LNCaP clone FGC (cell line): ENCODE measurements at regions not wholly inside any gene's neighbourhood (a gene's known extent, or its start where the extent isn't known, plus 50 kb on each side); places are given as distances from the start of the nearest gene placed in this dataset.

Source experiments
- DNase-seq: peaks from one replicate; pipeline ENCODE4 v3.0.0-alpha.2; 2011; ENCODE audit warnings: low read depth
- H3K4me3 ChIP-seq: 2 replicates; pipeline ENCODE4 v1.5.1; 2011; ENCODE audit warnings: mild to moderate bottlenecking, low read depth, low read length, control low read depth
- CTCF ChIP-seq: IDR thresholded peaks from 2 replicates; pipeline ENCODE4 v1.5.1; 2012; ENCODE audit warnings: mild to moderate bottlenecking; ENCODE audit not compliant: control insufficient read depth, insufficient read depth; ENCODE audit errors: extremely low read depth

GRCh38 chr1:240672132-240672811, 60.3 kb upstream of the GREM2 start:
- TF ChIP-seq CTCF, result no peak

GRCh38 chr1:240667351-240667750, 55.4 kb upstream of the GREM2 start:
- no peak overlapping the region for H3K4me3 ChIP-seq
- TF ChIP-seq CTCF, result no peak
- DNase-seq, result no peak

More at GRCh38 chr1:240672132-240672811, 60.3 kb upstream of the GREM2 start:
- DNase-seq, result no peak
- no peak overlapping the region for H3K4me3 ChIP-seq

GRCh38 chr1:240666568-240667198, 54.7 kb upstream of the GREM2 start:
- no peak for TF ChIP-seq CTCF

GRCh38 chr1:240663169-240663879, 51.4 kb upstream of the GREM2 start:
- H3K4me3 ChIP-seq, result no peak overlapping the region
- DNase-seq, result no peak

More at GRCh38 chr1:240666568-240667198, 54.7 kb upstream of the GREM2 start:
- no peak overlapping the region for H3K4me3 ChIP-seq
- DNase-seq, result no peak

More at GRCh38 chr1:240663169-240663879, 51.4 kb upstream of the GREM2 start:
- TF ChIP-seq CTCF, result no peak
